Chondrocyte (in vitro differentiated cells): ENCODE measurements at regions not wholly inside any gene's neighbourhood (a gene's known extent, or its start where the extent isn't known, plus 50 kb on each side); places are given as distances from the start of the nearest gene placed in this dataset.

Experiments used
- DNase-seq: peaks from one replicate; pipeline ENCODE4 v3.0.0; 2021; ENCODE audit warnings: mixed read lengths, low spot score
- H3K27ac Mint-ChIP-seq: one replicate; pipeline ENCODE4 v1.8.0; 2021; ENCODE audit warnings: mild to moderate bottlenecking, moderate library complexity, mixed read lengths; ENCODE audit not compliant: unreplicated experiment
- H3K27me3 Mint-ChIP-seq: 2 replicates; pipeline ENCODE4 v1.8.0; 2021; ENCODE audit warnings: low read depth, mixed read lengths
- H3K36me3 Mint-ChIP-seq: 2 replicates; pipeline ENCODE4 v1.8.0; 2021; ENCODE audit warnings: low read depth, mixed read lengths
- H3K4me1 Mint-ChIP-seq: 2 replicates; pipeline ENCODE4 v1.8.0; 2021; ENCODE audit warnings: low read depth, mild to moderate bottlenecking, mixed read lengths
- H3K4me3 Mint-ChIP-seq: one replicate; pipeline ENCODE4 v1.8.0; 2021; ENCODE audit warnings: mild to moderate bottlenecking, moderate library complexity, mixed read lengths; ENCODE audit not compliant: unreplicated experiment
- H3K9me3 Mint-ChIP-seq: 2 replicates; pipeline ENCODE4 v1.8.0; 2021; ENCODE audit warnings: low read depth, mixed read lengths
- TF ChIP-seq, protein P1 (sequence below): fragments of 200-600 bp; sonication (generic); IDR thresholded peaks from 2 replicates; pipeline ENCODE4 v1.5.0; 2021; ENCODE audit warnings: antibody characterized with exemption, mild to moderate bottlenecking, moderate library complexity

DNA sequence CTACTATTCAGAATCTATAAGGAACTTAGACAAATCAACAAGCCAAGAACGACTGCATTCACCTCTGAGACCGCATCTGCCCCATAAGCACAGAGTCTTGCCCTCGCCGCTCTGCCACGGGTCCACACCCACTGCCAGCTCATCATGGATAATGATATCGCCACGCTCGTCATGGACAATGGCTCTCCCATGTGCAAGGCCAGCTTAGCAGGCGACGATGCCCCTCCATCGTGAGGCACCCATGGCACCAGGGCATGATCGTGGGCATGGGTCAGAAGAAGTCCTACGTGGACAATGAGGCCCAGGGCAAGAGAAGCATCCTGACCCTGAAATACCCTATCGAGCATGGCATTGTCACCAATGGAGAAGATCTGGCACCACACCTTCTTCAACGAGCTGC, 92.1 kb upstream of the FXR1 start:
- Mint-ChIP-seq H3K36me3 (no peaks in the 10 kb centered on the region), H3K4me1 (no peaks in the 10 kb centered on the region), H3K27ac (no peak overlapping the region), H3K27me3 (peaks cover 6% of the 10 kb centered on the region), H3K9me3 (no peaks in the 10 kb centered on the region), H3K4me3 (no peak overlapping the region)
- DNase-seq, result no peak
- TF ChIP-seq, protein P1, sequence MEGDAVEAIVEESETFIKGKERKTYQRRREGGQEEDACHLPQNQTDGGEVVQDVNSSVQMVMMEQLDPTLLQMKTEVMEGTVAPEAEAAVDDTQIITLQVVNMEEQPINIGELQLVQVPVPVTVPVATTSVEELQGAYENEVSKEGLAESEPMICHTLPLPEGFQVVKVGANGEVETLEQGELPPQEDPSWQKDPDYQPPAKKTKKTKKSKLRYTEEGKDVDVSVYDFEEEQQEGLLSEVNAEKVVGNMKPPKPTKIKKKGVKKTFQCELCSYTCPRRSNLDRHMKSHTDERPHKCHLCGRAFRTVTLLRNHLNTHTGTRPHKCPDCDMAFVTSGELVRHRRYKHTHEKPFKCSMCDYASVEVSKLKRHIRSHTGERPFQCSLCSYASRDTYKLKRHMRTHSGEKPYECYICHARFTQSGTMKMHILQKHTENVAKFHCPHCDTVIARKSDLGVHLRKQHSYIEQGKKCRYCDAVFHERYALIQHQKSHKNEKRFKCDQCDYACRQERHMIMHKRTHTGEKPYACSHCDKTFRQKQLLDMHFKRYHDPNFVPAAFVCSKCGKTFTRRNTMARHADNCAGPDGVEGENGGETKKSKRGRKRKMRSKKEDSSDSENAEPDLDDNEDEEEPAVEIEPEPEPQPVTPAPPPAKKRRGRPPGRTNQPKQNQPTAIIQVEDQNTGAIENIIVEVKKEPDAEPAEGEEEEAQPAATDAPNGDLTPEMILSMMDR, result no peak

DNA sequence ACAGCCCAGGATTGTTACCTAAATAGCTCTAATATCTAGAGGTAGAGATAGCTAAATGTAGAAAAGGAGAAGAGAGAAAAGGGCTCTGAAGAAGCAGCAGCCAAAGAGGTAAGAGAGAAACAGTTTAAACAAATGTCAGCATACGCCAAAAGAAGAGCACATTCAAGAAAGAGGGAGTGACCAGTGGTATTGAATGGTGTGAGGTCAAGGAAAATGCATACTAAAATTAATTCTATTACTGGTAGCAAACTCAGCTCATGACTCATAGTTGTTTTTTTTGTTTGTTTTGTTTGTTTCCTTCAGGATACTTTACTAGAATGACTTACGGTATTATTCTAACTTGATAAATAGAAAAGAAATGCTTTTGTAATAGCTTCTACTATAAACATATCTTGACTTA, 86.5 kb upstream of the FXR1 start:
- H3K9me3 Mint-ChIP-seq, result no peaks in the 10 kb centered on the region
- H3K36me3 Mint-ChIP-seq, result no peaks in the 10 kb centered on the region
- H3K4me3 Mint-ChIP-seq, result no peak overlapping the region
- peaks cover 3% of the 10 kb centered on the region for H3K27me3 Mint-ChIP-seq
- DNase-seq, result no peak
- TF ChIP-seq, protein P1, result no peak
- H3K4me1 Mint-ChIP-seq, result no peaks in the 10 kb centered on the region
- H3K27ac Mint-ChIP-seq, result no peak overlapping the region

DNA sequence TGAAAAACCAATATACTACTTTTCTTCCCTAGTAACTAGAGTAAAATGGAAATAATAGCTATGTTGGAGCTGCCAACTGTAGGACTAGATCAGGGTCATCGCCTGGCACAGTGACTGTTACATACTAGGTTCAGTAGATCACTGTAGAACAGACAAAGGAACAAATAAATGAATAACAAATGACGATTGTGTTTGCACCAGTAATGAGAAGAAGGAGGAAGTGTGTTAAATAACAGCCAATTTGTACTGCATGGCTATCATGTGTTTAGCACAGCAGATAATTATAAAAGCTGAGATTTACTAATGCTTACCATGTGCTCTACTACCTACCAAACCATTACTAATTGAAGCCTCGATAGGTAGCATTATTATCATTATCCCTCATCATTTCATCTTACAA, 85.3 kb upstream of the FXR1 start:
- peaks cover 3% of the 10 kb centered on the region for H3K27me3 Mint-ChIP-seq
- H3K27ac Mint-ChIP-seq, result no peak overlapping the region
- TF ChIP-seq, protein P1, result no peak
- H3K4me1 Mint-ChIP-seq, result no peaks in the 10 kb centered on the region
- DNase-seq, result no peak
- H3K9me3 Mint-ChIP-seq, result no peaks in the 10 kb centered on the region
- H3K36me3 Mint-ChIP-seq, result no peaks in the 10 kb centered on the region
- H3K4me3 Mint-ChIP-seq, result no peak overlapping the region

DNA sequence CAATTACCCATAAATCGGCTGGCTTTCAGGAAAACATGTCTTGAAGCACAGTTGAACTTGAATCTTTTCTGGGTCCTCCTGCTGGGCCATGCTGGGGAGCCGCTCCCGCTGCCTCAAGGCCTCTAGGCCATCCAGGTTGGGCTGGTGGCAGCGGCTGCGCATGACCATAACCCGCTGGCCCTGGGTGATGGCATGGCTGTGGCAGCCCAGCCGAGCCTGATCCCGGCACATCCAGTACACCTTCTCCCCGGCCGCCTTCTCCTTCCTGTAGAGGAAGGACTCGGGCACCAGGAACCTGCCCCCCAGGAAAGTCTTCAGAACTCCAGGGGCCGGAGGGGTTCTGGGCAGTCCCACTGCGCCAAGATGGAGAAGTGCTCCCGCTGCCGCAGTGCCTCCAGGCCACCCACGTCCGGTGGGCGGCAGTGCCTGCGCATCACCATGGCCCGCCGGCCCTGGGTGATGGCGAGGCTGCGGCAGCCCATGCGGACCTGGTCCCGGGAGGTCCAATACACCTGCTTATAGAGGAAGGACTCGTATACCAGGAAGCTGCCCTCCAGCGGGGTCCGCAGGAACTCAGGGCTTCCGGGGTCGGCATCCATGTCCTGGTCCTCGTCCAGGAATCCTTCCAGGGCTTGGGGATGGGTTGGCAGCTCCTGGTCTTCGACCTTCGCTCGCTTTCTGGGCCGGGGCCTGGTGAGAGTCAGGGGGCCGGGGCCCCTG, 84.3 kb upstream of the FXR1 start:
- H3K27me3 Mint-ChIP-seq, result peaks cover 3% of the 10 kb centered on the region
- H3K4me3 Mint-ChIP-seq, result no peak overlapping the region
- no peak overlapping the region for H3K27ac Mint-ChIP-seq
- no peaks in the 10 kb centered on the region for H3K36me3 Mint-ChIP-seq
- TF ChIP-seq, protein P1, result no peak
- H3K9me3 Mint-ChIP-seq, result no peaks in the 10 kb centered on the region
- no peaks in the 10 kb centered on the region for H3K4me1 Mint-ChIP-seq
- no peak for DNase-seq

DNA sequence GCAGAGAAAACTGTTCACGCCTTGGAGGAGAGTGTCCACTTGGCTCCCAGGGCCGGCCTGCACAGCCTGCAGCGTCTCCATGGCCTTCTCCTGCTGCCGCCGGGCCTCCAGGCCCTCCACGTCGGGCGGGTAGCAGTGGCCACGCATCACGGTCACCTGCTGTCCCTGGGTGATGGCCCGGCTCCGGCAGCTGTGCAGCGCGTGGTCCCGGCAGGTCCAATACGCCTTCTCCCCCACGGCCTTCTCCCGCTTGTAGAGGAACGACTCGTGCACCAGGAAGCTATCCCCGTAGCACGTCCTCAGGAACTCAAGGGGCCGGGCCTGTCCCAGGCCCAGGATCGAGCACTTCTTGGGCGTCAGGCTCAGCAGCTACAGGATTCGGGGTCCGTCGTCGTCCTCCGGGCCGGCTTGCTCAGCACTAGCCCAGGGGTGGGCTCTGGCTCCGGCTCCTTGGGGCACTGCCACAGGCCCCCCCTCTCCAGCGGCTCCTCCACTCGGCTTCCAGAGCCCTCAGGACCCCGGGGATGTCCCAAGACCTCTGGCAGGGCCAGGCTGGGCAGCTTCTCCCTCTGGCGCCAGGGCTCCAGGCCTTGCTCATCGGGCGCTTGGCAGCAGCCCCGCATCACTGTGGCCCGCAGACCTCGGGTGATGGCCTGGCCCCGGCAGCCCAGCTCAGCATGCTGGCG, 83.6 kb upstream of the FXR1 start:
- Mint-ChIP-seq H3K27ac (no peak overlapping the region), H3K27me3 (peaks cover 3% of the 10 kb centered on the region), H3K4me3 (no peak overlapping the region), H3K4me1 (no peaks in the 10 kb centered on the region), H3K9me3 (no peaks in the 10 kb centered on the region), H3K36me3 (no peaks in the 10 kb centered on the region)
- peak; percentile 90 for DNase-seq
- TF ChIP-seq, protein P1, result no peak
